Fibroblast of pulmonary artery (primary cell): ENCODE measurements at regions not wholly inside any gene's neighbourhood (a gene's known extent, or its start where the extent isn't known, plus 50 kb on each side); places are given as distances from the start of the nearest gene placed in this dataset.
"Not testable (repeated sequence)": the region's sequence is repeated elsewhere in the genome, so short reads cannot be mapped to it uniquely, and the experiment has no call there.

Experiments used
- DNase-seq: peaks from one replicate; pipeline ENCODE4 v3.0.0-alpha.2; 2010; ENCODE audit warnings: low read depth
- H3K4me3 ChIP-seq: replicated peaks from 2 replicates; pipeline ENCODE4 v1.5.1; 2011; ENCODE audit warnings: low read depth, mild to moderate bottlenecking, control low read depth, low read length, moderate library complexity
- TF ChIP-seq, protein P1 (sequence below): IDR thresholded peaks from 2 replicates; pipeline ENCODE4 v1.5.1; 2011; ENCODE audit warnings: mild to moderate bottlenecking, control low read depth, low read length, inconsistent platforms; ENCODE audit errors: missing control alignments

DNA sequence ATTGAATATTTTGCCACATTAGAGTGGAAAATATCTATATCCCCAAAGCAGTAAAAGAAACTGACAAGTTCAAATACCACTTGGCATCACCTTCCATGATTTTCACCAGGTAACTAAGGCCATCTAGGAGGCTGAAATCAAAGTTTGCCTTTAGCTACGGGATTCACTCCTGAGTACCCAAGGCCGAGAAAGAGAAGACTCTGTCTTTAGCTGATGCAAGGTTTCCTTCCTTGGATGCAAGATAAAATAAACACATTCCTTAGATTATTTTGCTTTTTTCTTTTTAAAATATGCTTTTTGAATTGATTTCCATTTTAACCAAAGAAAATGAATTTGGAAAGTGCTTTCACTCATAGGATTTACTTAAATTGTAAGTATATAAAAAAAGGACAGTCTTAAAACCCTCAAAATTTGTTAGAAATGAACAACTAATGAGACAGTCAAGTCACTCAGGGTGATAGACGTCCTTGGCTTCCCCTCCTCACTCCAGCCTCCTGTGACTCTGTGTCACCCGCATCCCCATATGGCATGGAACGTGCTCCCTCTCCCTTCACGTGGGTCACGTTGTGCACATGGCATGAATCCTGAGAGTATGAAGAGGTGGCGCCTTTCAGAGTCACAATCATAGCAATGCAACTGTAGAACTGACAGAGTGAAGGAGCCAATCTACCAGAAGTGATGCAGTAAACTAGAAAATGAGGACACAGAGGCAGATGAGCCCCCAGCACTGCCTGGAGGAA is 148.4 kb downstream of the RTP4 start:
- H3K4me3 ChIP-seq, result no peak overlapping the region
- TF ChIP-seq, protein P1, sequence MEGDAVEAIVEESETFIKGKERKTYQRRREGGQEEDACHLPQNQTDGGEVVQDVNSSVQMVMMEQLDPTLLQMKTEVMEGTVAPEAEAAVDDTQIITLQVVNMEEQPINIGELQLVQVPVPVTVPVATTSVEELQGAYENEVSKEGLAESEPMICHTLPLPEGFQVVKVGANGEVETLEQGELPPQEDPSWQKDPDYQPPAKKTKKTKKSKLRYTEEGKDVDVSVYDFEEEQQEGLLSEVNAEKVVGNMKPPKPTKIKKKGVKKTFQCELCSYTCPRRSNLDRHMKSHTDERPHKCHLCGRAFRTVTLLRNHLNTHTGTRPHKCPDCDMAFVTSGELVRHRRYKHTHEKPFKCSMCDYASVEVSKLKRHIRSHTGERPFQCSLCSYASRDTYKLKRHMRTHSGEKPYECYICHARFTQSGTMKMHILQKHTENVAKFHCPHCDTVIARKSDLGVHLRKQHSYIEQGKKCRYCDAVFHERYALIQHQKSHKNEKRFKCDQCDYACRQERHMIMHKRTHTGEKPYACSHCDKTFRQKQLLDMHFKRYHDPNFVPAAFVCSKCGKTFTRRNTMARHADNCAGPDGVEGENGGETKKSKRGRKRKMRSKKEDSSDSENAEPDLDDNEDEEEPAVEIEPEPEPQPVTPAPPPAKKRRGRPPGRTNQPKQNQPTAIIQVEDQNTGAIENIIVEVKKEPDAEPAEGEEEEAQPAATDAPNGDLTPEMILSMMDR, result no peak

DNA sequence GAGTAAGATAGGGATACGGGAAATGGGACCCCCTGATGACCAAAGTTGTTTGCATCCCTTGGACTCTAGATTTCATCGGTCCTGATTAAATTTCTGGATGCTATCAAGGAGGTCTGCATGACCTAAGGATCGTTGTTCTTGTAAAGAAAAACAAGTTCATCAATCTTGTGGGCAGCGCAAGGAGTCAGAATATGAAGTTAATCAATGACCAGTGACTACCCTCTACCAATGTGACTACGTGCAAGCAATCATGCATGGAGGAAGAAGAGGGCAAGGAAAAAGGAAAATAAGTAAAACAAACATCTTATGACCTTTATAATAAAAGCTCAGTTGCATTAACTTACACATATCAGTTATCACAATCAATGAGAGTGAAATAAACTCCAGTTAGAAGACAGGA is 139.7 kb downstream of the RTP4 start:
- DNase-seq, result no peak
- TF ChIP-seq, protein P1, result no peak
- no peak overlapping the region for H3K4me3 ChIP-seq

More for the DNA sequence above, 148.4 kb downstream of the RTP4 start:
- no peak for DNase-seq

DNA sequence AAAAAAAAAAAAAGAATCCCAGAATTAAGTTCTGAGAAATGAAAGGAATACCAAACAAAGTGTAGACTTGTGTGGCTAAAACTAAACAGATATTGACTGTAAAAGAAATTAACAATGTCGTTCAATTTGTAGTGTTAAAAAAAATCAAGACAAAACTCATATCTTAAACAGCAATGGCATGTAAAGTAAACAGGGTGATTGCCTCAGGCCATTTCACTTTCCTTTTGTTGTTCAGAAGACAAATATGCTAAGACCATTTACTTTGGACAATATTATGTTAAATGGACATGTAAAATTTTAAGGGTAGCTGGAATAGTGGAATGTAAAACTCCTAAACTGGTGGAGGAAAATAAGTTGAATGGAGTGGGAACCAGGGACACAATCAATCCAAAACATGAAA is 139.1 kb downstream of the RTP4 start:
- DNase-seq, result no peak

DNA sequence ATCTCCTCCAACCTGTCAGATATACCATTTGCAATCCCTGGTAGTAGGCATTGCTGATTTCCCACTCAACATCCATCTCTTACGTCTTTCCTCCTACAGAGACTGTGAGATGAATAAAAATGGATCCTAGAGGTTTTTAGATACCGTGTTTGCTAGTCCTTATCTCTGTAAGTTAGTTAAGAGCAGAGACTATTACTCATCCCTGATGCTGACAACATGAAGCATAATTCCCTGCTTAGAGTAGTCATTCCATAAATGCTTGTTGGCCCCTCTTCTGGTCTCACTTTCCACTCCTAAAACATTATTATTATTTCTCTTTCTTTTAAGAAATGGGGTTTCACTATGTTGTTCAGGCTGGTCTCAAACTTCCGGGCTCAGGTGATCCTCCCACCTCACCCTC is 136.2 kb downstream of the RTP4 start:
- TF ChIP-seq, protein P1, result no peak
- DNase-seq, result no peak

More for the DNA sequence above, 139.1 kb downstream of the RTP4 start:
- TF ChIP-seq, protein P1, result no peak
- no peak overlapping the region for H3K4me3 ChIP-seq

DNA sequence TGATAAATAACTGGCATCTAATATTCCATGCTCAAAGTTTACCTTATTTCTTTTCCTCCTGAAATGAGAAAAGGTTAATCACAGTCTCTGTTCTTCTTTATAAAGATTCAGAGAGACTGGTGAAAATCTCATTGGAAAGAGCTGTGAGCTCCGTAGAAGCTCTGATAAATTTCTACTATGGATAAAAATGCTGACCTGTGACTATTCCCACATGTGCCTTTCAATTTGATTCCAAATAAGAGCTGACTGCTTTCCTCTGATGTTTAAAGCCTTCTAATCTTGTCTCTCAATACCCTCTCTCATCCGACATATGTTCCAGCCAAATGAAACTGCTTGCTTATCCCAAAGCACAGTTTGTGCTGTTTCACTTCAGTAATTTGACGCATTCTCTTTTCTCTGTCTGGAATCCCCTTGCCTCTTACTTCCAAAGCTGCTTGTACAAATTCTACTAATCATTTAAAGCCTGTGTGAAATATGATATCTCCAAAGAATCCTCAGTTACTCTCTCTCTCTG is 130.1 kb downstream of the RTP4 start:
- no peak overlapping the region for H3K4me3 ChIP-seq
- TF ChIP-seq, protein P1, result no peak
- no peak for DNase-seq

More for the DNA sequence above, 136.2 kb downstream of the RTP4 start:
- no peak overlapping the region for H3K4me3 ChIP-seq

DNA sequence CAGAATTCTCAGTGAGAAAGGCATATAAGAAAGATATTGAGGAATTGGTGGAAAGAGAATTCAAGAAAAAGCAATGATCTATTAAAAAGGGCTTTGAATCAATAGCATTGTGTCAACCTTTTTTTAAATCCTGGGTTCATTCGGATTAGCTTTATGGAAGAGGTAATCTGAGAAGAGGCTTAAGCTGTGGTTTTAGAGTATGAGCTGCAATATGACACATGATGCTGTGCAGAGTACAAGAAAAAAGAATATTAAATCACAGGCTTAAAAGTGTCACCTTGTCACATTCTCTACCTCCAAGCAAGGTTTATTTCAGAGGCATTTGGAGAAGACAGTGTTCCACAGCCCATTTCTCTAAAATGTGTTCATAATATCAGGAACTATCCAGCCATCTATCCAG is 128.9 kb downstream of the RTP4 start:
- DNase-seq, result no peak
- TF ChIP-seq, protein P1, result no peak
- no peak overlapping the region for H3K4me3 ChIP-seq

DNA sequence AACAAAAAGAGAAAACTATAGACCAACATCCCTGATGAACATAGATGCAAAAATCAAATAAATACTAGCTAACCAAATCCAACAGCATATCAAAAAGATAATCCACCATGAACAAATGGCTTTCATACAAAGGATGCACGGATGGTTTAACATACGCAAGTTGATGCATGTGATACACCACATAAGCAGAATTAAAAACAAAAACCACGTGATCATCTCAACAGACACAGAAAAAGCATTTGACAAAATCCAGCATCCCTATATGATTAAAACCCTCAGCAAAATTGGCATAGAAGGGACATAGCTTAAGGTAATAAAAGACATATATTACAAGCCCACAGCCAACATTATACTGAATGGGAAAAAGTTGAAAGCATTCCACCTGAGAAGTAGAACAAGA is 125.9 kb downstream of the RTP4 start:
- not testable (repeated sequence) for H3K4me3 ChIP-seq, DNase-seq
